GM21723 (cell line): ENCODE measurements at regions not wholly inside any gene's neighbourhood (a gene's known extent, or its start where the extent isn't known, plus 50 kb on each side); places are given as distances from the start of the nearest gene placed in this dataset.
"Not testable (repeated sequence)": the region's sequence is repeated elsewhere in the genome, so short reads cannot be mapped to it uniquely, and the experiment has no call there.

Experiments used
- ATAC-seq: cut with Tn5 transposase; IDR thresholded peaks from one replicate; pipeline ENCODE4 v1.9.1; 2021; ENCODE audit warnings: mild to moderate bottlenecking, moderate library complexity; ENCODE audit not compliant: unreplicated experiment

- ATAC-seq, result not testable (repeated sequence)
Observed at GRCh38 chr9:113739605-113740507, 136.3 kb upstream of the ZNF618 start.

DNA sequence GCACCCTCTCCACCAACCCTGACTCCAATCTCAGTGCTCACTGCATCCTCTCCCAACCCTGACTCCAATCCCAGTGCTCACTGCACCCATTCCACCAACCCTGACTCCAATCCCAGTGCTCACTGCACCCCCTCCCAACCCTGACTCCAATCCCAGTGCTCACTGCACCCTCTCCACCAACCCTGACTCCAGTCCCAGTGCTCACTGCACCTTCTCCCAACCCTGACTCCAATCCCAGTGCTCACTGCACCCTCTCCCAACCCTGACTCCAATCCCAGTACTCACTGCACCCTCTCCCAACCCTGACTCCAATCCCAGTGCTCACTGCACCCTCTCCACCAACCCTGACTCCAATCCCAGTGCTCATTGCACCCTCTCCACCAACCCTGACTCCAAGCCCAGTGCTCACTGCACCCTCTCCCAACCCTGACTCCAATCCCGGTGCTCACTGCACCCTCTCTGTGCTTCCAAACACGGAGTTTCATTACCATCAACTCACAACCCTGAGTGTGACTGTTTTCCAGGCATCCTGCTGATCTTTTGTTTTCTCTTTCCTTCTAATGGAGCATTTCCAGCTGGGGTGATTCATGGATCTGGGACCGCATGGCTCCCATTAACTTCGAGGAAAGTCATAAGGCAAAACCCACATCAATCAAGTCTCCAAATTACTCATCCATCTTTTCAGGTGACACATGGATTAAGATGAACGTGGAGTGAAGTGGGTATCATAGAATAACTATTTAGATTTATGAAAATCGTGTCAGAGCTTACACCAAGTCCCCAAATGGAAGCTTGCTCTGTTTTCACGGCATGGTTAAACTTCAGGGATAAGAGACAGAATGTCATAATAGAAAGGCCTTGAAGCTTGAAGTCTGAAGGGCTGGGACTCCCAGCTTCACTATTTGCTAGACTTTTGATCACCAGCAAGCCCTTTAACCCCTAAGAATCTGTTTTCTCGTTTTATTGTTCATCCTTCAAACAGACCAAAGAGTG is 135.3 kb upstream of the ZNF618 start:
- ATAC-seq, result not testable (repeated sequence)

DNA sequence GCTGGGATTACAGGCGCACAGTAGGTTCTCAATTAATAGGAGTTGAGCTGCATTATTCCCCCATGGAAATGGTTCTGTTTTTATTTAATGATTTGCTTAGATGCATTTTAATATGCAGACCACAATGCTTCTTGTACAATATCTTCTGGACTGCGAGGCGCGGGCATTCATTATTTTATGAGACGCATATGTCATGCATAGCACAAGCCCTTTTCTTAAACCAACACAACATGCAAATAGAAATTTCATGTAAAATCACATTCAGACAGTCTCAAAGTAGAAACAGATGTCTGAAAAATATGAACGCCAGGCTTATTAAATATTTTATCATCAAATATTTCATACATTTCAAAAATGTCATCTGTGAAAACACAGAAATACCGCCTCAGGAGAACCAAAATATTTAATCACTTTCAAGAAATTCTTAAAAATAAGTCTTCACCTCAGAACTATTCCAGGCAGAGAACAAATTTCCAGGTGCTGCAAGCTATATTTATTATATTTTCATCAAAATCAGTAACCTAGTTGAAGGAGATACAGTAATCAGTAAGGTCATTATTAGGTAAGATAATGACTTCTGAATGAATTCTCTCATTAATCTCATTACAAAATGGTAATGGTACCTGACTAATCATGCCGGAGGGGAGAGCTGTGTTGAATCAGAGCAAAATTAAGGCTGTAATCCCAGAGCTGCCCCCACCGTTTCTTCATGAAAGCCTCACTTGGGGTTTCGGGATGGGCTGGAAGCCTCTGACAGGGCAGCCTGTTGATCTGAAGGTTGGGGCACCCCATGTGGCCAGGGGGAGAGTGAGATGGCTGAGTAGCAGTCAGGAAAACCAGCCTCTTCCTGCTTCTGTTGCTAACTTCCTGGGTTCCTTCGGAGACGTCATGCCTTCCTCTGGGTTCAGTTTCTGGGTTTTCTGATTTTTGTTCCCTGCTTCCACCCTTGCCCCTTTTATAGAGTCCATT is 133.9 kb upstream of the ZNF618 start:
- no peak for ATAC-seq

- no peak for ATAC-seq
Observed at GRCh38 chr9:113742878-113743277, 133.2 kb upstream of the ZNF618 start.

- no peak for ATAC-seq
Observed at GRCh38 chr9:113746486-113746885, 129.6 kb upstream of the ZNF618 start.

DNA sequence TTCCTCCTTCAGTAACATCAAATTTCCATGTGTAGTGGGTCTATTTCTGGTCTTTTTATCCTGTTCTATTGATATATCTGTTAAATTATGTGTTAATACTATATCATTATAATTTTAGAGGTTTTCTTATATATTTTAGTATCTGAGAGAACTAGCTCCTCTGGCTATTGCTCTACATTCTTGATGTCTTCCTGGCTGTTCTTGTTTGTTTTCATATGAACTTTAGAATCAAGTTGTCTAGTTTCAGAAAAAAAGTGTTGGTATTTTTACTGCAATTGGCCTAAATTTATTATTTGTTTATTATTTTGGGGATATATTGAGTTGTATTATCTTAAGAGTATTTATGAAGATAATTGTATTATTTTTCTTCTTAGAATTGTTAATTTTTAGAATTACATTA is 128.0 kb upstream of the ZNF618 start:
- ATAC-seq, result no peak

GRCh38 chr9:113753398-113754119 is 122.5 kb upstream of the ZNF618 start:
- no peak for ATAC-seq

GRCh38 chr9:113754739-113755138 is 121.4 kb upstream of the ZNF618 start:
- ATAC-seq, result no peak

- ATAC-seq, result no peak
Observed at GRCh38 chr9:113755433-113755832, 120.7 kb upstream of the ZNF618 start.

- no peak for ATAC-seq
Observed at GRCh38 chr9:113756476-113757192, 119.5 kb upstream of the ZNF618 start.

- no peak for ATAC-seq
Observed at GRCh38 chr9:113763429-113763828, 112.7 kb upstream of the ZNF618 start.

DNA sequence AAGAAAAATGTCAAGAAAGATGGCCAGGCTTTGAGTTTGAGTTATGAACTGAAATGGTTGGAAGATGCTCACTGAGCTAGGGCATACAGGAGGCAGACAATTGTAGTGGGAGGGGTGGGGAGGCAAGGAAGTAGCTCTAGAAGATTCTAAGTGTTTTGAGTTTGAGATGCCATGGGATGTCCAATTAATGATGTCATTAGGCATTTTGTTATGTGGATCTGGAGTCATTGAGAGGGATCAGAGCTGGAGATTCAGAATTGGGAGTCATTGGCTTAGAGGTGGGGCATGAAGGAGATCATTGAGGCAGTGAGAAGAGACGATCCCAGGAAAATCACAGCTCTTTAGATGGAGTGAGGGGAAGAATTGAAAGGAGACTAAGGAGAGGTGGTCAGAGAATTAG is 111.5 kb upstream of the ZNF618 start:
- ATAC-seq, result no peak

DNA sequence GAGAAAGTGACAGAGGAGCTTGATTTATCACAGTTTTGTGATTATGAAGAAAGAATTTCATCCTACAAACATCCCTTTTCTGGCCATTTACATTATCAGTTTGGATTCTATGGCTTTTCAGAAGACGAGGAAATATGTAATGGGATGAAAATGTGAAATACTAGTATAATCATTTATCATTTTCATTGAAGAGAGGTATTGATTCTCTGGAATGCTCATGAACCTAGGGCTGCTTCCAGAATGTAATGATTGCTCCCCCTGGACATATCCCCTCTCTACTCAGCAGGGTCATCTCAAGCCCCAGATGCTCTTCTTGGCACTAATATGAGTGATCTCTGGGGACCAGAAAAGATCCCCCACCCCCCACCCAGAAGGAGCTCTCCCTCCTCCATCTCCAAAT is 106.7 kb upstream of the ZNF618 start:
- ATAC-seq, result no peak

DNA sequence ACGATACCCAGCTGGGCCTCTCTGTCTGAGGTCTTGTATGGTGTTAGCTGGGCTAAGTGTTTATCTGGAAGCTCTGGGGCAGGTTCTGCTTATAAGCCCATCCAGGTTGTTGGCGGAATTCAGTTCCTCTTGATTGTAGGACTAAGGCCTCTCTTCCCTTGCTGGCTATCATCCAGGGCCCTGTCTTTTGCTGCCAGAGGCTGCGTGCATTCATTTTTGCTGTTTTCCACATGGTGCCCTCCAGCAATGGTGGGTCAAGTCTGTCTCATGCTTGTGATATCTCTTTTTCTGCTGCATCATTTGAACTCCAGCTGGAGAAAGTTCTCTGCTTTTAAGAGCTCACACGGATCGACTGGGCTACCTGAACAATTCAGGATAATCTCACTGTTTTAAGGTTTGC is 105.7 kb upstream of the ZNF618 start:
- ATAC-seq, result no peak

DNA sequence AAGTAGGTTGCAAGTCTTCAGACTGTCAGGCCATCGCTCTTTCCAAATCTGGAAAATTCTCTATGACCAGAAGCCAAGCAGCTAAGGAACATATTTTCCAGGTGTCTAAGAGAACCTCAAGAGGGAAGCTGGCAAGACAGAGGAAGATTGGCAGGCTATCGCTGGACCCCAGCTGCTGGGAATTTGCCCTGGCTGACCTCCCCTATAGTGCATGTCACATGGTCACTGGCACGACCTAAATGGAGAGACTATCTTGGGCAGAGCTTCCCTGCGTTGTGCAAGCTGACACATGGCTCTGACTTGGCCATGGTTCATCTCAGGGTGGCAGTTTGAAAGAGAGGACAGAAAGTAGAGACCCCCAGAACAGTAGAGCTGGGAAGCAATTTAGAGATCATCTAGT is 104.9 kb upstream of the ZNF618 start:
- ATAC-seq, result no peak

DNA sequence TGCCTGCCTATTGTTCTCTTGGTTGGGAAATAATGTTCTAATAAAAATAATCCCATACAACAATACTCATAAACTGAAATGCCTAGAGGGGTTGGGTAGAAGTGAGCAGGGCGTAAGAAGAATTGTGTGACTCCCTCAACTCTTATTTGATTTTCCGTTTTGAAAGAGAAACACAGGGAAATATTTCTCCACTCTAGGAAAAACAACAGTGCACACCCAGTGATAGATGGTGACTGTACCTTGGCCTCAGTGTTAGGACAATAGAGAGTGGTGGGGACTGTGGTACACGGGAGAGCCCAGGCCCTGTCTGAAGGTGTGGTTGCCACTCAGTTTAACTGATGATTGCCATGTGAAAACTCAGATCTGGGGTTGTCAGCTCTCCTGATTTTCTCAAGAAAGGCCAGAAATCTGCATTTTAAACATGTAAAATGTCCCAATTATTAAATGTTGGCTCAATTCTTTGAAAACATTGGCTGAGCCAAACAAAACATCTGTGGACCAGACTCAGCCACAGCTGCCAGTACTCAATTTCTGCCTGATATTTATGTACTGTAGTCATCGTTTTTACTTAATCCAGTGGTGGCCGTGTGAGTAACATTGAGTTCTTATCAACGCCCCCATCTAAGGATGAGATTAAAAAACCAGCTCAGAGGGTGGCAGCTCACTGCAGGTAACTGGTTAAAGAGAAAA is 103.8 kb upstream of the ZNF618 start:
- no peak for ATAC-seq

GRCh38 chr9:113774963-113775362 is 101.1 kb upstream of the ZNF618 start:
- ATAC-seq, result no peak

DNA sequence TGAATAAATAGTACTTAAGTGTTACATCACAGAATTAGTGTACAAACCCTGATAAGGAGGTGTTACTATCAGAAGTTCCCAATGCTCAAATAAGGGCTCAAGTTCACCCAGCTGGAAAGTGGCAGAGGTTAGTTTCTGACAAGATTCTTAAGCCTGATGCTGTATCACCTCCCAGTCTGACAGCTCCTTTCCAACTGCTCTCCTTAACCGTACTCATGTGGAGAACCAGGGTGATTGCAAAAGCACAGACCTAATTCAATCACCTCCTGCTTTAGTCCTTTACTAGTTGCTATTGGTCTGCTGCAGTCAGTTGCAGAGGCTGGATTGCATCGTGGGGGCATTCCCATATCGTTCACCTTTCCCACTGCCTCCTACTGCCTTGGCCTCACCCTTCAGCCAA is 100.4 kb upstream of the ZNF618 start:
- no peak for ATAC-seq

- ATAC-seq, result no peak
Observed at GRCh38 chr9:113776194-113776593, 99.9 kb upstream of the ZNF618 start.
